Pancreas (tissue), 10 donors: ENCODE measurements at regions not wholly inside any gene's neighbourhood (a gene's known extent, or its start where the extent isn't known, plus 50 kb on each side); places are given as distances from the start of the nearest gene placed in this dataset.

Source experiments
- ATAC-seq, 4 donors: fragments of 200-7000 bp; cut with Tn5 transposase; one replicate each; pipeline versions ENCODE4 v1.8.0 to v1.9.1; 2020; ENCODE audit warnings: mild to moderate bottlenecking in 4 of 4, moderate library complexity in 4 of 4
- DNase-seq, 6 donors: peaks; one replicate each; pipeline ENCODE4 v3.0.0-alpha.2; 2020
- FAIRE-seq: peaks from 2 replicates; lab custom pipeline; 2012; peaks lifted over from hg19 to GRCh38; lab: Jason Lieb, UNC
- H3K27ac ChIP-seq, 4 donors: fragments of 200-600 bp; sonication (generic); 1 replicate in 3 of 4; 2 replicates in 1 of 4; pipeline versions ENCODE4 v1.5.0 to v1.8.0; 2020
- H3K27me3 ChIP-seq, 4 donors: fragments of 200-600 bp; one replicate each; pipeline ENCODE4 v1.8.0; 2021
- H3K36me3 ChIP-seq, 3 donors: fragments of 200-600 bp; sonication (generic) in 1 of 3; one replicate each; pipeline versions ENCODE4 v1.5.0 to v1.8.0; 2020 to 2021
- H3K4me1 ChIP-seq, 3 donors: fragments of 200-600 bp; one replicate each; pipeline ENCODE4 v1.8.0; 2021
- H3K4me3 ChIP-seq, 4 donors: fragments of 200-600 bp; sonication (generic) in 2 of 4; one replicate each; pipeline versions ENCODE4 v1.5.0 to v1.8.0; 2020 to 2021
- H3K9me3 ChIP-seq, 4 donors: fragments of 200-600 bp; one replicate each; pipeline ENCODE4 v1.8.0; 2021
- CTCF ChIP-seq, 4 donors: fragments of 200-600 bp; sonication (generic) in 3 of 4; IDR thresholded peaks; one replicate each; pipeline versions ENCODE4 v1.5.0 to v1.8.0; 2021; ENCODE audit warnings: antibody characterized with exemption in 4 of 4
- WGBS, 2 donors: extraction: QIAGEN DNeasy Blood & Tissue Kit; methylation state at CpG; one replicate each; pipeline ENCODE4 v1.1.7; 2013; 5-methylcytosine and 5-hydroxymethylcytosine counted together
- intact Hi-C, 3 donors: fragments of 100-400 bp; cut with DNase I; formaldehyde crosslinking; loops; one replicate each; pipeline versions ENCODE4 v1.11.1 to v1.14.2; 2022
- donor health status: healthy with polysubstance abuse.
- donor health status: DM: no; HTN: no; CAD: no; lungs with moderate emphysema.
- donor health status: DM: no; HTN: no; CAD: no.
- donor health status: control.
- donor health status: control.
- donor health status: Bipolar disorder and iron deficiency.
- donor health status: DM: yes; HTN: yes; CAD: no.
- donor health status: DM: no; HTN: no; CAD: no.
- donor health status: DM: no; HTN: no; CAD: no.
- donor health status: DM: yes; HTN: yes; CAD: no.

DNA sequence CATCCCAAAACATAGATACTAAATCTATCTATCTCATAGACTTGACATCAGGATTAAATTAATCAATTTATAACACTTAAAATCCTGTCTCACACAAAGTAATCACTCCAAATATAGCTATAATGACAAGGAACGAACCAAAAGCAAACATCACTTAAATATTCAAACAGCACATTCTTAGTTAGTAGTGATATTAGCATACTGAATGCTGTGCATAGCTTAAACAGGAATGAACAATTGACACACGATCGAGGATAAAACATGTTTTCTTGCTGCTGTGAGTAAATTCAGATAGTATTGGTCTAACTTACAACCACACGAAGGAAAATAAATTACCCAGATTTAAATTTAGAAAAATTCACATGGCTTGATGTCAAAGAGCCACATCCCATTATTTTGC lies 58.9 kb upstream of the SNTG2 start:
- no peak for DNase-seq
- no peak for ATAC-seq
- 39 to 43% methylated on average over 4 of the region's 4 CpGs for WGBS, 2 donors
- Histone ChIP-seq H3K27ac (no peak overlapping the region), H3K4me1 (no peaks in the 10 kb centered on the region), H3K36me3 (no peaks in the 10 kb centered on the region), H3K4me3 (no peak overlapping the region), H3K9me3 (no peaks in the 10 kb centered on the region), H3K27me3 (no peaks in the 10 kb centered on the region)
- intact Hi-C loops: no loop called here
- no peak for FAIRE-seq
- no peak for TF ChIP-seq CTCF (IDR thresholded peaks at IDR 0.05)

DNA sequence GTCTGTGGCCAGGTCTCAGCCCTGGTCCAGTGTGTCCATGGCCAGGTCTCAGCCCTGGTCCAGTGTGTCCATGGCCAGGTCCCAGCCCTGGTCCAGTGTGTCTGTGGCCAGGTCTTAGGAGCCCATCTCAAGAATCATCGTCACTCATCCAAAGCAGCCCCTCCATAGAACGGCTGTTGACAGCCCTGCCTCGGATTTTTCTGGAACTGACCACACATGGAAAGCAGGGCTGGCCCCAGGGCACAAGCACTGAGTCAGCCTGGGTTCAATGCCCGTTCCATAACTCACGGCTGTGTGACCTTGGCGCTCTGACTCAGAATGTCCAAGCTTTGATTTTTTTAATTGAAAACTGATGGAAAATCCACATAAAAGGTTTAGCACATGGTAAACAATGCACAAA lies 59.9 kb upstream of the SNTG2 start:
- FAIRE-seq: no peak
- DNase-seq: no peak
- ATAC-seq: no peak

DNA sequence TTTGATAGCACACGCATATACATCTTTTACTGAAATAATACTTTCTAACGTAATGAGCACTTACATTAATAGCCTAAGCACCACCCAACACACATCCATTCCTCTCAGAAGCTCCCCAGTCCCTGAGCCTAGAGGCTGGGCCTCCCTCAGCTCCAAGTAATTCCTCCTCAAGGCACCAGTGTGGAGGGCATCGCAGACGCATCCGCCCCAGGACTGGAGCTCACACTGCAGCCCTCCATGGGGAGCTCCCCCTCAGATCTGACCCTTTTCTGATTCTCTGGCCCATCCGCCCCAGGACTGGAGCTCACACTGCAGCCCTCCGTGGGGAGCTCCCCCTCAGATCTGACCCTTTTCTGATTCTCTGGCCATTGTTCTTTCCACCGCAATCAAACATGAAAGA lies 60.4 kb upstream of the SNTG2 start:
- no peaks in the 10 kb centered on the region for H3K4me1 ChIP-seq
- no peak for DNase-seq
- TF ChIP-seq CTCF (IDR thresholded peaks at IDR 0.05): no peak
- H3K36me3 ChIP-seq: no peaks in the 10 kb centered on the region
- H3K4me3 ChIP-seq: no peak overlapping the region
- FAIRE-seq: no peak
- no peak overlapping the region for H3K27ac ChIP-seq
- no peaks in the 10 kb centered on the region for H3K27me3 ChIP-seq
- 74 to 83% methylated on average over 8 of the region's 8 CpGs for WGBS, 2 donors
- no peaks in the 10 kb centered on the region for H3K9me3 ChIP-seq
- ATAC-seq: no peak
- intact Hi-C loops: no loop called here

More for the DNA sequence above, 59.9 kb upstream of the SNTG2 start:
- H3K4me3 ChIP-seq: no peak overlapping the region
- no peaks in the 10 kb centered on the region for H3K27me3 ChIP-seq
- intact Hi-C loops: no loop called here
- TF ChIP-seq CTCF (IDR thresholded peaks at IDR 0.05): no peak
- H3K36me3 ChIP-seq: no peaks in the 10 kb centered on the region
- 57 to 63% methylated on average over 6 of the region's 6 CpGs for WGBS, 2 donors
- H3K4me1 ChIP-seq: no peaks in the 10 kb centered on the region
- no peaks in the 10 kb centered on the region for H3K9me3 ChIP-seq
- no peak overlapping the region for H3K27ac ChIP-seq

DNA sequence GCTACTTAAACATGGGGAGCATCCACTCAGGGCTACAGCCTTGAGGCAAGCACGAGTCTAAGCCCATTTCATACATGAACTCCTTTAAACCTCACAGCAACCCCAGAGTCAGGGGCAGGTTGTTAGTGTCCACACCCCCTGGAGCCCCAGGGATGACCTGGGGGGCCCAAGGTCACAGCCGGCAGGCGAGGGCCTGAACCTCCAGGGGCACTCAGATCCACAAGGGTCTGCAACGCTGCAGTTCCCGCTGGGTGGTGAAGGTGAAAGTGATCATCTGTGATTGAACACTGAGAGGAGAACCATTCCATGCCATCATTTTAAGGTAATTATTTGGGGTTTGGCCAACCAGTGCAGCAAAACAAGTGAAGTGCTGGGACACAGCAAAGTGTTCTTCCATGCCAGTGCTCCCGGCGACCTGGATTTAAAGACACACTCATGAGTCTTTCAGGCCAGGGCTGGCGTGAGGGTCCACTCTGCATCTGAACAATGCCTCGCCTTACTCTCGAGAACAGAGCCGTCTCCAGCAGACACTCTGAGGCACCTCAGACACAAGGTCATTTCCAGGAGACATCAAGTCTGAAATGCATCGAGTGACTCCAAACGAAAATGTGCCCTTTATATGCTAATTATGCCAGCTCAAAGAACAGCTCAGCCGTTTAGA lies 61.6 kb upstream of the SNTG2 start:
- intact Hi-C loops: no loop called here
- 55 to 69% methylated on average over 14 of the region's 14 CpGs for WGBS, 2 donors
- ATAC-seq (no peak), FAIRE-seq (no peak), DNase-seq (no peak)
- TF ChIP-seq CTCF (IDR thresholded peaks at IDR 0.05): no peak
- no peaks in the 10 kb centered on the region for H3K36me3 ChIP-seq
- H3K27ac ChIP-seq: no peak overlapping the region
- no peaks in the 10 kb centered on the region for H3K4me1 ChIP-seq
- H3K4me3 ChIP-seq: no peak overlapping the region
- no peaks in the 10 kb centered on the region for H3K27me3 ChIP-seq
- H3K9me3 ChIP-seq: no peaks in the 10 kb centered on the region

GRCh38 chr2:888211-888801 lies 62.3 kb upstream of the SNTG2 start:
- H3K4me3 ChIP-seq: no peak overlapping the region
- H3K4me1 ChIP-seq: no peaks in the 10 kb centered on the region
- no peak for TF ChIP-seq CTCF (IDR thresholded peaks at IDR 0.05)
- FAIRE-seq (no peak), ATAC-seq (no peak), DNase-seq (no peak)
- no peaks in the 10 kb centered on the region for H3K9me3 ChIP-seq
- WGBS, 2 donors: 64 to 67% methylated on average over 13 of the region's 13 CpGs
- H3K36me3 ChIP-seq: no peaks in the 10 kb centered on the region
- no peak overlapping the region for H3K27ac ChIP-seq
- no peaks in the 10 kb centered on the region for H3K27me3 ChIP-seq
- intact Hi-C loops: no loop called here
